ENCODE measurements at regions not wholly inside any gene's neighbourhood (a gene's known extent, or its start where the extent isn't known, plus 50 kb on each side); places are given as distances from the start of the nearest gene placed in this dataset.

DNA sequence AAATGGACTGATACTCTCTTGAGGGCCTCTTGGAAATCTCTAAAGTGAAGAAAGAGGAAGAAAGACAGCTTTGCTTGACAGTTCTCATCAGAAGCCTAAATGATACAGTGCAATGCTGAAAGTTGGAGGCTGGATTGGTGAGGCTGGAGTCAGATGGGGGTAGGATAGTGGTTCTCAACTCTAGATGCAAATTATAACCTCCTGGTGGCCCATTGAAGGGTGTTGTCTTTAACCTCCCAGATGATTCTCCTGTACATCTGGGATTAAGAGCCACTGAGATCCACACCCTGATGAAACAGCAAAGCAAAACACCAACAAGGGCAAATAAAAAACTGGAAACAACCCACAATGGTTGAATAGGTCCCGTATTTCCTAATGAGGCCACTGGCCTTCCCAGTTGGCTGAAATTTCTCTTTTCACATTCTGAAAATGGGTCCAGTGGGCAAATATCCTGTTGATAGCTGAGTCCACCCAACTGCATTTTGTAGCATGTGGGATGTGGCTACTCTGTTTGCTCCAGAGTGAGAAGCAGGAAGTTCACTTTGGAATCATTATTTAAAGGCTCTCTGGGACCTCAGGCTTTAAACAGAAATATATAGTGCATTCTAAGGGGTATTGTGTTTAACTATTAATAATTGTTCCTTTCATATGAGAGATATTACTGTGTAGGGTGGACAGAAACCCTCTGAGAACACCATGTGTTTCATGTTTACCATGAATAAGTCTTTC lies 208.1 kb downstream of the SOX4 start:
- H3K9me3 ChIP-seq (ENCODE audit: control insufficient read depth, low read depth, low read length), result no peaks in the 10 kb centered on the region
- no peak for DNase-seq (ENCODE audit: low read depth, low spot score)
- H2AFZ ChIP-seq (ENCODE audit: control insufficient read depth, low read length), result no peak overlapping the region
- H3K27me3 ChIP-seq (ENCODE audit: control insufficient read depth, extremely low read depth, insufficient read depth, low read length), result no peaks in the 10 kb centered on the region
- H3K4me1 ChIP-seq (ENCODE audit: control insufficient read depth, extremely low read depth, insufficient read depth, low read length), result no peaks in the 10 kb centered on the region
- TF ChIP-seq, protein P1, sequence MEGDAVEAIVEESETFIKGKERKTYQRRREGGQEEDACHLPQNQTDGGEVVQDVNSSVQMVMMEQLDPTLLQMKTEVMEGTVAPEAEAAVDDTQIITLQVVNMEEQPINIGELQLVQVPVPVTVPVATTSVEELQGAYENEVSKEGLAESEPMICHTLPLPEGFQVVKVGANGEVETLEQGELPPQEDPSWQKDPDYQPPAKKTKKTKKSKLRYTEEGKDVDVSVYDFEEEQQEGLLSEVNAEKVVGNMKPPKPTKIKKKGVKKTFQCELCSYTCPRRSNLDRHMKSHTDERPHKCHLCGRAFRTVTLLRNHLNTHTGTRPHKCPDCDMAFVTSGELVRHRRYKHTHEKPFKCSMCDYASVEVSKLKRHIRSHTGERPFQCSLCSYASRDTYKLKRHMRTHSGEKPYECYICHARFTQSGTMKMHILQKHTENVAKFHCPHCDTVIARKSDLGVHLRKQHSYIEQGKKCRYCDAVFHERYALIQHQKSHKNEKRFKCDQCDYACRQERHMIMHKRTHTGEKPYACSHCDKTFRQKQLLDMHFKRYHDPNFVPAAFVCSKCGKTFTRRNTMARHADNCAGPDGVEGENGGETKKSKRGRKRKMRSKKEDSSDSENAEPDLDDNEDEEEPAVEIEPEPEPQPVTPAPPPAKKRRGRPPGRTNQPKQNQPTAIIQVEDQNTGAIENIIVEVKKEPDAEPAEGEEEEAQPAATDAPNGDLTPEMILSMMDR (optimal IDR thresholded peaks at IDR 0.05 in 1 of 3, IDR thresholded peaks at IDR 0.05 in 1 of 3, conservative IDR thresholded peaks at IDR 0.05 in 1 of 3; ENCODE audit: extremely low read depth in 1 of 3, insufficient read depth in 2 of 3, low read length in 3 of 3), result no peak
- TF ChIP-seq EZH2 (IDR thresholded peaks at IDR 0.05; ENCODE audit: low read length), result no peak
- no peak overlapping the region for H3K4me3 ChIP-seq (ENCODE audit: control insufficient read depth in 2 of 3, extremely low read depth in 1 of 3, insufficient read depth in 2 of 3, low read depth in 1 of 3, low read length in 3 of 3)
- H3K4me2 ChIP-seq (ENCODE audit: control insufficient read depth, extremely low read depth, insufficient read depth, low read depth, low read length), result no peak overlapping the region
- H3K36me3 ChIP-seq (ENCODE audit: control insufficient read depth in 2 of 2, extremely low read depth in 1 of 2, insufficient read depth in 2 of 2, low read length in 2 of 2), result no peaks in the 10 kb centered on the region
- dilution Hi-C loops (cut with MboI; ENCODE audit: extremely low pct_ligation_motif_present, low sequenced_read_pairs), result no loop called here
- no peaks in the 10 kb centered on the region for H4K20me1 ChIP-seq (ENCODE audit: control insufficient read depth, extremely low read depth, insufficient read depth, low read length)
- no peak overlapping the region for H3K9ac ChIP-seq (ENCODE audit: control insufficient read depth, extremely low read depth, insufficient read depth, low read length)
- no peak for FAIRE-seq
- no peak overlapping the region for H3K27ac ChIP-seq (ENCODE audit: control insufficient read depth, insufficient read depth, low read length)
- H3K9me1 ChIP-seq (ENCODE audit: control insufficient read depth, extremely low read depth, insufficient read depth, low read length), result no peaks in the 10 kb centered on the region
- no peaks in the 10 kb centered on the region for H3K79me2 ChIP-seq (ENCODE audit: control insufficient read depth, insufficient read depth, low read length)

DNA sequence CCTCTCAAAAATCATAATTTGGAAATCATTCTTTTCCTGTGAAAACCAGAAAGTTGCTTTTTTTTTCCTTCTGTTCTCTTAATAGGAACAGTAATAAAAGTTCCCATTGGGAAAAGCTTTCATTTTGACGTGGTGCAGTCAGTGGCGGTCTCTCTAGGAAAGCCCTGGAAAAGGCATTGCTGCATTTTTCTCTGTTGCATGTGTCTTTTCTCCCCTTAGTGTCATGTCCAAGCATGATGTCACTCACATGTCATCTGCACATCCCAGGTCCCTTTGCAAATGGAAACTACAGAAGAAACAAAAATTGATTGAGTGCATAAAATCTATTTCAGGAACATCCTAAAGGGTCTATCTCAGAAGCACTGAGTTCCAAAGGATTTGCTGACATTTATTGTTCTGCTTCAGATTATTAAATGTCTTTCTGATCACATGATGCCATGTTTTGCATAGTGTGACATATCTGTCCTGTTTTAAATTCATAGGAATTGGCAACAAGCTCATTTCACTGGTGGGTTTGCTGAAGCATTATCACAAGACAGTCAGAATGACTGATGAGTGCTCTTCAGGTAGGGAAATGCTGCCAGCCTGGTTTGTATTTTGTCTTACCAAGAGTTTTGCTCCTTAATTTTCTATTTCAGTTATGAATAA lies 208.7 kb downstream of the SOX4 start:
- no peak overlapping the region for H3K4me2 ChIP-seq (ENCODE audit: control insufficient read depth, extremely low read depth, insufficient read depth, low read depth, low read length)
- no peaks in the 10 kb centered on the region for H4K20me1 ChIP-seq (ENCODE audit: control insufficient read depth, extremely low read depth, insufficient read depth, low read length)
- no peaks in the 10 kb centered on the region for H3K27me3 ChIP-seq (ENCODE audit: control insufficient read depth, extremely low read depth, insufficient read depth, low read length)
- FAIRE-seq, result no peak
- no peaks in the 10 kb centered on the region for H3K4me1 ChIP-seq (ENCODE audit: control insufficient read depth, extremely low read depth, insufficient read depth, low read length)
- H3K9me1 ChIP-seq (ENCODE audit: control insufficient read depth, extremely low read depth, insufficient read depth, low read length), result no peaks in the 10 kb centered on the region
- no peaks in the 10 kb centered on the region for H3K79me2 ChIP-seq (ENCODE audit: control insufficient read depth, insufficient read depth, low read length)
- TF ChIP-seq, protein P1 (optimal IDR thresholded peaks at IDR 0.05 in 1 of 3, IDR thresholded peaks at IDR 0.05 in 1 of 3, conservative IDR thresholded peaks at IDR 0.05 in 1 of 3; ENCODE audit: extremely low read depth in 1 of 3, insufficient read depth in 2 of 3, low read length in 3 of 3), result no peak
- no peak for TF ChIP-seq EZH2 (IDR thresholded peaks at IDR 0.05; ENCODE audit: low read length)
- dilution Hi-C loops (cut with MboI; ENCODE audit: extremely low pct_ligation_motif_present, low sequenced_read_pairs), result no loop called here
- no peak overlapping the region for H2AFZ ChIP-seq (ENCODE audit: control insufficient read depth, low read length)
- H3K9me3 ChIP-seq (ENCODE audit: control insufficient read depth, low read depth, low read length), result no peaks in the 10 kb centered on the region
- no peaks in the 10 kb centered on the region for H3K36me3 ChIP-seq (ENCODE audit: control insufficient read depth in 2 of 2, extremely low read depth in 1 of 2, insufficient read depth in 2 of 2, low read length in 2 of 2)
- no peak overlapping the region for H3K9ac ChIP-seq (ENCODE audit: control insufficient read depth, extremely low read depth, insufficient read depth, low read length)
- H3K4me3 ChIP-seq (ENCODE audit: control insufficient read depth in 2 of 3, extremely low read depth in 1 of 3, insufficient read depth in 2 of 3, low read depth in 1 of 3, low read length in 3 of 3), result no peak overlapping the region
- no peak for DNase-seq (ENCODE audit: low read depth, low spot score)
- H3K27ac ChIP-seq (ENCODE audit: control insufficient read depth, insufficient read depth, low read length), result no peak overlapping the region

Measured in keratinocyte (primary cell).